ENCODE measurements at regions not wholly inside any gene's neighbourhood (a gene's known extent, or its start where the extent isn't known, plus 50 kb on each side); places are given as distances from the start of the nearest gene placed in this dataset.

- Histone ChIP-seq H4K20me1 (ENCODE audit: insufficient read depth) (no peaks in the 10 kb centered on the region), H3K79me2 (ENCODE audit: insufficient read depth, low read length) (no peaks in the 10 kb centered on the region), H3K9me3 (ENCODE audit: control insufficient read depth in 1 of 2, insufficient read depth in 1 of 2, low read depth in 1 of 2, low read length in 2 of 2) (no peaks in the 10 kb centered on the region), H3K27ac (ENCODE audit: low read depth, low read length) (no peak overlapping the region), H3K9me2 (ENCODE audit: insufficient read depth) (no peaks in the 10 kb centered on the region), H3K4me3 (replicated peaks in 1 of 2; ENCODE audit: low read depth in 1 of 2, low read length in 2 of 2) (no peak overlapping the region), H3K36me3 (ENCODE audit: control insufficient read depth in 1 of 2, insufficient read depth in 2 of 2, low read length in 2 of 2) (no peaks in the 10 kb centered on the region), H3K27me3 (ENCODE audit: insufficient read depth, low read length) (0 out of 2 replicates have a peak, but pooled peaks cover 7% of the 10 kb centered on the region), H3K4me2 (ENCODE audit: low read length) (no peak overlapping the region), H3K9ac (ENCODE audit: low read length) (no peak overlapping the region), H3K4me1 (ENCODE audit: control insufficient read depth in 1 of 2, insufficient read depth in 2 of 2, low read length in 2 of 2) (no peaks in the 10 kb centered on the region), H2AFZ (ENCODE audit: low read depth, low read length, poor library complexity, severe bottlenecking) (no peak overlapping the region)
- RAD21 ChIA-PET (ENCODE audit: low non-redundant PET in 1 of 2, low total read pairs in 2 of 2, uncharacterized antibody in 2 of 2, unreplicated experiment in 2 of 2): no interaction called here
- no peak for TF ChIP-seq YY1 (IDR thresholded peaks at IDR 0.05; ENCODE audit: extremely low read depth, insufficient replicate concordance, low read depth, low read length)
- ATAC-seq (no peak), DNase-seq (ENCODE audit: low read depth, low spot score) (no peak)
- intact Hi-C loops (cut with micrococcal nuclease): no loop called here
- POLR2A ChIA-PET: no interaction called here
- CTCF ChIA-PET: interaction anchor here (1.3 kb wide), 1 partner anchor 34 kb away, joined by 3 read pairs; no protein-coding TSS in a partner anchor
- no TSS peak for BruUV-seq (replicated peaks)
Observed at GRCh38 chr22:44650806-44651205, 51.2 kb upstream of the PRR5 start.

- POLR2A ChIA-PET: no interaction called here
- H3K9ac ChIP-seq (ENCODE audit: low read length): no peak overlapping the region
Observed at GRCh38 chr22:44648821-44649565, 53.0 kb upstream of the PRR5 start.

More at GRCh38 chr22:44648821-44649565, 53.0 kb upstream of the PRR5 start:
- H2AFZ ChIP-seq (ENCODE audit: low read depth, low read length, poor library complexity, severe bottlenecking): no peak overlapping the region
- DNase-seq (ENCODE audit: low read depth, low spot score) (no peak), ATAC-seq (no peak)
- TF ChIP-seq POLR2A (IDR thresholded peaks at IDR 0.05; ENCODE audit: borderline replicate concordance, extremely low read depth, insufficient read depth, insufficient read length): no peak
- no peak overlapping the region for H3K27ac ChIP-seq (ENCODE audit: low read depth, low read length)
- no peaks in the 10 kb centered on the region for H3K9me3 ChIP-seq (ENCODE audit: control insufficient read depth in 1 of 2, insufficient read depth in 1 of 2, low read depth in 1 of 2, low read length in 2 of 2)
- BruUV-seq (replicated peaks): no TSS peak
- ChIA-PET RAD21 (ENCODE audit: low non-redundant PET in 1 of 2, low total read pairs in 2 of 2, uncharacterized antibody in 2 of 2, unreplicated experiment in 2 of 2) (no interaction called here), CTCF (no interaction called here)
- no peaks in the 10 kb centered on the region for H3K36me3 ChIP-seq (ENCODE audit: control insufficient read depth in 1 of 2, insufficient read depth in 2 of 2, low read length in 2 of 2)
- no peak overlapping the region for H3K4me3 ChIP-seq (replicated peaks in 1 of 2; ENCODE audit: low read depth in 1 of 2, low read length in 2 of 2)
- no peaks in the 10 kb centered on the region for H3K9me2 ChIP-seq (ENCODE audit: insufficient read depth)
- intact Hi-C loops (cut with micrococcal nuclease): no loop called here
- no peaks in the 10 kb centered on the region for H3K79me2 ChIP-seq (ENCODE audit: insufficient read depth, low read length)
- H3K4me2 ChIP-seq (ENCODE audit: low read length): no peak overlapping the region
- peaks cover 16% of the 10 kb centered on the region; the same call in 1 of the 2 replicates for H3K27me3 ChIP-seq (ENCODE audit: insufficient read depth, low read length)
- H4K20me1 ChIP-seq (ENCODE audit: insufficient read depth): no peaks in the 10 kb centered on the region
- no peaks in the 10 kb centered on the region; a peak in 1 of 4 replicates for H3K4me1 ChIP-seq (ENCODE audit: control insufficient read depth in 1 of 2, insufficient read depth in 2 of 2, low read length in 2 of 2)
